Trophoblast cell (in vitro differentiated cells and primary cell): ENCODE measurements at regions not wholly inside any gene's neighbourhood (a gene's known extent, or its start where the extent isn't known, plus 50 kb on each side); places are given as distances from the start of the nearest gene placed in this dataset.
A peak's percentile ranks its signal among the peaks of the same experiment; 100 is the strongest.

ENCODE experiments used
- DNase-seq, 2 donors: peaks; one replicate each; pipeline ENCODE4 v3.0.0-alpha.2; 2016
- H2AFZ ChIP-seq: 2 replicates; pipeline ENCODE4 v1.6.1; 2013; ENCODE audit warnings: low read length, moderate library complexity, mild to moderate bottlenecking; ENCODE audit not compliant: insufficient read depth, poor library complexity
- H2AK5ac ChIP-seq: 2 replicates; pipeline ENCODE4 v1.6.1; 2013; ENCODE audit warnings: mild to moderate bottlenecking, low read length
- H2BK120ac ChIP-seq: 2 replicates; pipeline ENCODE4 v1.6.1; 2013; ENCODE audit warnings: low read length, mild to moderate bottlenecking, moderate library complexity; ENCODE audit not compliant: insufficient read depth, poor library complexity
- H2BK12ac ChIP-seq: 2 replicates; pipeline ENCODE4 v1.6.1; 2013; ENCODE audit warnings: mild to moderate bottlenecking, low read length, moderate library complexity
- H2BK5ac ChIP-seq: 2 replicates; pipeline ENCODE4 v1.6.1; 2013; ENCODE audit warnings: low read length, low read depth, moderate library complexity, mild to moderate bottlenecking; ENCODE audit not compliant: poor library complexity
- H3K14ac ChIP-seq: 2 replicates; pipeline ENCODE4 v1.6.1; 2013; ENCODE audit warnings: mild to moderate bottlenecking, low read length
- H3K18ac ChIP-seq: 2 replicates; pipeline ENCODE4 v1.6.1; 2013; ENCODE audit warnings: mild to moderate bottlenecking, low read length
- H3K23ac ChIP-seq: 2 replicates; pipeline ENCODE4 v1.6.1; 2013; ENCODE audit warnings: low read length
- H3K27ac ChIP-seq: 2 replicates; pipeline ENCODE4 v1.5.1; 2013; ENCODE audit warnings: low read depth, mild to moderate bottlenecking, inconsistent platforms, low read length, moderate library complexity
- H3K27me3 ChIP-seq: 2 replicates; pipeline ENCODE4 v1.6.1; 2013; ENCODE audit warnings: inconsistent platforms, mild to moderate bottlenecking, low read length, moderate library complexity; ENCODE audit not compliant: insufficient read depth
- H3K36me3 ChIP-seq, 2 experiments: 1 replicate in 1 of 2; 2 replicates in 1 of 2; pipeline ENCODE4 v1.6.1; 2013; ENCODE audit warnings: low read length in 2 of 2, mild to moderate bottlenecking in 2 of 2, moderate library complexity in 1 of 2; ENCODE audit not compliant: insufficient read depth in 2 of 2, control insufficient read depth in 1 of 2
- H3K4ac ChIP-seq: 2 replicates; pipeline ENCODE4 v1.6.1; 2013; ENCODE audit warnings: low read depth, mild to moderate bottlenecking, low read length, moderate library complexity
- H3K4me1 ChIP-seq, 2 experiments: 1 replicate in 1 of 2; 2 replicates in 1 of 2; pipeline ENCODE4 v1.6.1; 2013; ENCODE audit warnings: low read length in 2 of 2, mild to moderate bottlenecking in 2 of 2, moderate library complexity in 1 of 2; ENCODE audit not compliant: insufficient read depth in 2 of 2, control insufficient read depth in 1 of 2
- H3K4me2 ChIP-seq: 2 replicates; pipeline ENCODE4 v1.6.1; 2013; ENCODE audit warnings: inconsistent platforms, mild to moderate bottlenecking, low read length, moderate library complexity
- H3K4me3 ChIP-seq: 2 replicates; pipeline ENCODE4 v1.5.1; 2013; ENCODE audit warnings: mild to moderate bottlenecking, low read depth, low read length, inconsistent platforms
- H3K79me1 ChIP-seq: one replicate; pipeline ENCODE4 v1.6.1; 2013; ENCODE audit warnings: low read length
- H3K79me2 ChIP-seq: 2 replicates; pipeline ENCODE4 v1.6.1; 2013; ENCODE audit warnings: low read length, mild to moderate bottlenecking; ENCODE audit not compliant: control insufficient read depth, insufficient read depth, poor library complexity
- H3K9ac ChIP-seq: 2 replicates; pipeline ENCODE4 v1.6.1; 2013; ENCODE audit warnings: mild to moderate bottlenecking, low read length
- H3K9me3 ChIP-seq: 2 replicates; pipeline ENCODE4 v1.6.1; 2013; ENCODE audit warnings: low read depth, mild to moderate bottlenecking, control low read depth, inconsistent platforms, low read length; ENCODE audit not compliant: insufficient read depth
- H4K12ac ChIP-seq: 2 replicates; pipeline ENCODE4 v1.6.1; 2013; ENCODE audit warnings: low read depth, mild to moderate bottlenecking, low read length, moderate library complexity
- H4K8ac ChIP-seq: 2 replicates; pipeline ENCODE4 v1.6.1; 2013; ENCODE audit warnings: low read depth, mild to moderate bottlenecking, low read length, moderate library complexity
- H4K91ac ChIP-seq: one replicate; pipeline ENCODE4 v1.6.1; 2013; ENCODE audit warnings: low read depth, mild to moderate bottlenecking, low read length, moderate library complexity
- WGBS: extraction: QIAGEN DNeasy Blood & Tissue Kit; methylation state at CpG from one replicate; pipeline ENCODE4 v1.1.7; 2013; ENCODE audit warnings: missing lambda C conversion rate; ENCODE audit not compliant: insufficient read length, insufficient coverage; ENCODE audit errors: extremely low coverage; 5-methylcytosine and 5-hydroxymethylcytosine counted together

GRCh38 chr13:73198991-73199411 is 140.2 kb downstream of the KLF5 start:
- Histone ChIP-seq H3K27ac (no peak overlapping the region), H3K9ac (no peak overlapping the region), H3K36me3 (no peaks in the 10 kb centered on the region), H2AFZ (no peak overlapping the region), H4K12ac (no peak overlapping the region), H3K18ac (no peak overlapping the region), H2BK120ac (no peak overlapping the region), H2BK5ac (no peak overlapping the region), H2BK12ac (no peak overlapping the region), H3K4me1 (peaks cover 0 to 2% of the 10 kb centered on the region in 2 experiments), H4K8ac (no peak overlapping the region), H3K23ac (no peak overlapping the region), H3K4ac (no peak overlapping the region), H4K91ac (no peak overlapping the region), H3K9me3 (no peaks in the 10 kb centered on the region), H2AK5ac (no peak overlapping the region), H3K27me3 (no peaks in the 10 kb centered on the region), H3K4me2 (no peak overlapping the region), H3K4me3 (no peak overlapping the region), H3K79me2 (no peaks in the 10 kb centered on the region), H3K79me1 (no peaks in the 10 kb centered on the region), H3K14ac (no peak overlapping the region)
- DNase-seq, result peak in 1 of 2 donors; percentile 72
- no CpG with 5 or more reads among the region's 4 CpGs for WGBS

DNA sequence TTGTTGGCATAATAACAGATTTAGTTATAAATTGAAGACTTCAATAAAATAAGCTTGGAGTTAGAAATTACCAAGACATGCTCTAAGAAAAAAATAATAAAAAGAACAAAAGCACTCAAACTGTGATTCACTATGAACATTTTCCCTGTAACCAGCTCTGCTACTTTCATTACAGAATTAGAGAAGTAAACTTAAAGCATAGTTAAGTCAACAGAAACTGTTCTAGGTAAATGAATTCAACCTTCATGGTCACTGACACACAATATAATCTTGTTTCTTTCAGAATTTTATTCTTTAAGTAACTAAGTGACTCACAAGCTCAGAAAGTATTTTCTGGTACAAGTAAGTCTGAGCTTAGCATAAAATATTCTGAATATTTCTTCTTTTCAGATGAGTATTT is 136.3 kb downstream of the KLF5 start:
- no peak overlapping the region for H3K4me2 ChIP-seq
- no peak overlapping the region for H4K91ac ChIP-seq
- no peaks in the 10 kb centered on the region for H3K79me2 ChIP-seq
- no peak overlapping the region for H3K9ac ChIP-seq
- H3K79me1 ChIP-seq, result no peaks in the 10 kb centered on the region
- H3K14ac ChIP-seq, result no peak overlapping the region
- H3K36me3 ChIP-seq, result no peaks in the 10 kb centered on the region
- no peaks in the 10 kb centered on the region for H3K9me3 ChIP-seq
- no peak overlapping the region for H3K27ac ChIP-seq
- no peak overlapping the region for H3K4me3 ChIP-seq
- H2AFZ ChIP-seq, result no peak overlapping the region
- no peak overlapping the region for H2AK5ac ChIP-seq
- H4K8ac ChIP-seq, result no peak overlapping the region
- H2BK12ac ChIP-seq, result no peak overlapping the region
- H3K18ac ChIP-seq, result no peak overlapping the region
- no peak overlapping the region for H4K12ac ChIP-seq
- no peak overlapping the region for H2BK120ac ChIP-seq
- no peak overlapping the region for H3K4ac ChIP-seq
- H3K23ac ChIP-seq, result no peak overlapping the region
- DNase-seq, result no peak
- peaks cover 0 to 2% of the 10 kb centered on the region in 2 experiments for H3K4me1 ChIP-seq
- no peak overlapping the region for H2BK5ac ChIP-seq
- H3K27me3 ChIP-seq, result no peaks in the 10 kb centered on the region

GRCh38 chr13:73194310-73194709 is 135.5 kb downstream of the KLF5 start:
- Histone ChIP-seq H3K14ac (no peak overlapping the region), H2BK12ac (no peak overlapping the region), H3K4ac (no peak overlapping the region), H3K27me3 (no peaks in the 10 kb centered on the region), H3K36me3 (no peaks in the 10 kb centered on the region), H3K79me2 (no peaks in the 10 kb centered on the region), H4K12ac (no peak overlapping the region), H3K27ac (no peak overlapping the region), H3K4me2 (no peak overlapping the region), H3K4me1 (peaks cover 0 to 2% of the 10 kb centered on the region in 2 experiments), H4K91ac (no peak overlapping the region), H2AFZ (no peak overlapping the region), H3K9ac (no peak overlapping the region), H3K18ac (no peak overlapping the region), H4K8ac (no peak overlapping the region), H2BK120ac (no peak overlapping the region), H2BK5ac (no peak overlapping the region), H2AK5ac (no peak overlapping the region), H3K9me3 (no peaks in the 10 kb centered on the region), H3K23ac (peak overlapping the region; percentile 18), H3K79me1 (no peaks in the 10 kb centered on the region), H3K4me3 (no peak overlapping the region)
- DNase-seq, result peak in 1 of 2 donors; percentile 51
- no CpG with 5 or more reads among the region's 4 CpGs for WGBS

DNA sequence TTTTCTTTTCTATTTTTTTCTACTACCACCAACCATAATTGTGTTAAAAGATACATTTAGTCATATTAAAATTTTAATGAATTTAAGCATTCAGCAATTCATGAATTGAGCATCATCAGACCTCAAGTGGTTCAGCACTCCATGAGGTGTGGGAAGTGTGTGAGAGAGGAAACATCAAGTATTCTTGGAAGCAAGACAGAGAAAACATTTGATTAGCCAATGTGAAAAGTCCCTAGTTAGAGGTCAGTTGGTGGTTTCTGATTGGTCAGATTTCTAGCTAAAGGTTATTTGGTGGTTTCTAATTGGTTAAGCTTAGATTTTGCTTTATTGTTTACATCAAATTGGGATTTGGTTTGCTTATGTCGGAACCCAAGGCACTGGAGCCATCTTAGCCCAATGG is 134.7 kb downstream of the KLF5 start:
- H3K79me2 ChIP-seq, result no peaks in the 10 kb centered on the region
- no peak overlapping the region for H3K14ac ChIP-seq
- no peak overlapping the region for H2BK120ac ChIP-seq
- no peak overlapping the region for H3K18ac ChIP-seq
- peaks cover 0 to 2% of the 10 kb centered on the region in 2 experiments for H3K4me1 ChIP-seq
- no peak overlapping the region for H3K4ac ChIP-seq
- no peaks in the 10 kb centered on the region for H3K9me3 ChIP-seq
- no peak overlapping the region for H4K91ac ChIP-seq
- no peak overlapping the region for H3K4me2 ChIP-seq
- H2AFZ ChIP-seq, result no peak overlapping the region
- no peak overlapping the region for H3K23ac ChIP-seq
- no peak overlapping the region for H2AK5ac ChIP-seq
- H4K8ac ChIP-seq, result no peak overlapping the region
- no CpG with 5 or more reads among the region's 1 CpG for WGBS
- no peaks in the 10 kb centered on the region for H3K36me3 ChIP-seq
- H2BK12ac ChIP-seq, result no peak overlapping the region
- no peak overlapping the region for H3K4me3 ChIP-seq
- no peaks in the 10 kb centered on the region for H3K79me1 ChIP-seq
- no peak for DNase-seq
- no peak overlapping the region for H2BK5ac ChIP-seq
- no peak overlapping the region for H4K12ac ChIP-seq
- no peaks in the 10 kb centered on the region for H3K27me3 ChIP-seq
- H3K9ac ChIP-seq, result no peak overlapping the region
- H3K27ac ChIP-seq, result no peak overlapping the region
